C4-2B (cell line): ENCODE measurements at regions not wholly inside any gene's neighbourhood (a gene's known extent, or its start where the extent isn't known, plus 50 kb on each side); places are given as distances from the start of the nearest gene placed in this dataset.

Source experiments
- H3K27ac ChIP-seq: fragments of 450-650 bp; 2 replicates; pipeline ENCODE4 v1.5.1; 2017
- ZFX ChIP-seq: fragments of 450-650 bp; IDR thresholded peaks from 2 replicates; pipeline ENCODE4 v1.6.1; 2017
- TF ChIP-seq, protein P1 (sequence below): fragments of 450-650 bp; conservative IDR thresholded peaks from 2 replicates; pipeline ENCODE4 v1.5.1; 2017; ENCODE audit warnings: mild to moderate bottlenecking

DNA sequence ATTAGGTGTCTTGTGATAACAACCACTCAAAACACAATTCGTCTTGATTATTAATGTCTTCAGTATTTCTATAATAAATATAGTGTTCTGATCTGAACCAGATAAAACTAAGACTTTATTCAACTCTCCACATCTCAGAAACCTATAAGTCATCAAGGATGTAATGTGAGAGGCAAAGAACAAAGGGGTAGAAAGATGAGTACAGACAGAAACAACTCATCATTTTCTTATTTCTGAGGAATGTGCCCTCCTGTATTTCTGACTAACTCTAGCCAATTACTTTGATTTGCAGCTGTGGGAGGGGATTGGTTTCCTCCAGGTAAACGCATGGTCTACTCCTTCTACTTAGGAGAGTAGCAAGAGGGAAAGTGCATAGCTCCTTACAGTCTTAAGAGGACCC is 73.7 kb upstream of the ST6GALNAC5 start:
- TF ChIP-seq, protein P1, sequence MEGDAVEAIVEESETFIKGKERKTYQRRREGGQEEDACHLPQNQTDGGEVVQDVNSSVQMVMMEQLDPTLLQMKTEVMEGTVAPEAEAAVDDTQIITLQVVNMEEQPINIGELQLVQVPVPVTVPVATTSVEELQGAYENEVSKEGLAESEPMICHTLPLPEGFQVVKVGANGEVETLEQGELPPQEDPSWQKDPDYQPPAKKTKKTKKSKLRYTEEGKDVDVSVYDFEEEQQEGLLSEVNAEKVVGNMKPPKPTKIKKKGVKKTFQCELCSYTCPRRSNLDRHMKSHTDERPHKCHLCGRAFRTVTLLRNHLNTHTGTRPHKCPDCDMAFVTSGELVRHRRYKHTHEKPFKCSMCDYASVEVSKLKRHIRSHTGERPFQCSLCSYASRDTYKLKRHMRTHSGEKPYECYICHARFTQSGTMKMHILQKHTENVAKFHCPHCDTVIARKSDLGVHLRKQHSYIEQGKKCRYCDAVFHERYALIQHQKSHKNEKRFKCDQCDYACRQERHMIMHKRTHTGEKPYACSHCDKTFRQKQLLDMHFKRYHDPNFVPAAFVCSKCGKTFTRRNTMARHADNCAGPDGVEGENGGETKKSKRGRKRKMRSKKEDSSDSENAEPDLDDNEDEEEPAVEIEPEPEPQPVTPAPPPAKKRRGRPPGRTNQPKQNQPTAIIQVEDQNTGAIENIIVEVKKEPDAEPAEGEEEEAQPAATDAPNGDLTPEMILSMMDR: no peak
- no peak for TF ChIP-seq ZFX
- no peak overlapping the region for H3K27ac ChIP-seq

DNA sequence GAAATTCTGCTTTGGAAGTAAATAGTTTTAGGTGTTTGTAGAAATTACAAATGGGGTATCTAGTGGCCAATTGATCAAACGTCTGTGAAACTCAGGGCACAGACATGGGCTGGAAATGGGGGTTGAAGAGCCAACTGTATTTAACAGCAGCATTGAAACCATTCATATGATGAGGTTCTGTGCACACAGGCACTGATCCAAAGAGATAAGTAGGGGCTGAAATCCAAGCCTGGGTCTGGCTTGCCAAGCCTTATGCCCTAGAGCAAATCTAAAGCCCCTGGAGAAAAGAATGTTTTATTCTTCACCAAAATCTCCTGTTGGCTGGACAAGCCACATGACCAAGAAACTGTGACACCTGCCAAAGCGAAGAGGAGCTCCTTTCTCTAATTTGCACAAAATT is 67.6 kb upstream of the ST6GALNAC5 start:
- H3K27ac ChIP-seq: no peak overlapping the region
- TF ChIP-seq, protein P1: no peak
- no peak for TF ChIP-seq ZFX

DNA sequence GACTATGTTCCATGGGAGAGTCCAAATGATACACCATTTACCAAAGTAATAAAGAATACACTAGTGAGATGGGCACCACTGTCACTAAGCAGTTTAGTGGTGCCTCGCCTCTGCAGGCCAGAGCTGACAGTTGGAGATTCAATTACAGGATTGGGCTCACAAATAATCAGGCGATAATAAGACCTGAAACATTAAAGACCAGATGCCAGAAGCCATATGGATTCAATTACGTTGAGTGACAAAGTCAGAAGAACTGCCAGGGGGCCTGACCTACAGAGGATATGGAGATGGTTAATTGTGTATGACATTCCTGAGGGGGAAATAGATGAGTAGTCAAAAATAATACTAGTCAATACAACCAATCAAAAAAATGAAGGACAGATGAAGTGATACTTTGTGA is 65.2 kb upstream of the ST6GALNAC5 start:
- no peak overlapping the region for H3K27ac ChIP-seq
- TF ChIP-seq, protein P1: no peak
- no peak for TF ChIP-seq ZFX

DNA sequence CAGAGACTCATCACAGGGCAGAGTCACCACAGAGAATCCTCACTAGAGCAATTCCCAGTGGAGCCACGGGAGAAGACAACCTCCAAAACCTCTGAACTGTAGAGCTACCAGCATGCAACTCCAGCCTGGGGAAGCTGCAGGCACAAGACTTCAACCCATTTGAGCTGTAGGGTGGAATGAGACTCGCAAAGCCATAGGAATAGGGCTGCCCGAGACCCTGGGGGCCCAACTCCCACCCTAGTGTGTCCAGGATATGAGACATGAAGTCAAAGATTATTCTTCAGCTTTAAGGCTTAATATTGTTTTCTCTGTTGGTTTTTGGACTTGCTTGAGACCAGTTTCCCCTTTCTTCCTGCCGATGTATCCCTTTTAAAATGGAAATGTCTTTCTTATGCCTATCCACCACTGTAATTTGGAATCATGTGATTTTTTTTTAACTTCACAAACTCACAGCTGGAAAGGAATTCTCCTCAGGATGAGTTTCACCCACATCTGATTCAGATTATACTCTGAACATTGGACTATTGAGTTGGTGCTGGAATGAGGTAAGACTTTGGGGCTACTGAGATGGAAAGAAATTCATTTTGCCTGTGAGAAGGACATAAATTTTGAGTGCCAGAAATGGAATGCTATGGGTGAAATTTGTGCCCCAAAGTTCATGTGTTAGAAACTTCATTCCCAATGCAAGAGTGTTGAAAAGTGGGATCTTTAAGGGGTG is 59.6 kb upstream of the ST6GALNAC5 start:
- no peak for TF ChIP-seq ZFX
- TF ChIP-seq, protein P1: no peak
- no peak overlapping the region for H3K27ac ChIP-seq
